KMS-11 (cell line): ENCODE measurements at regions not wholly inside any gene's neighbourhood (a gene's known extent, or its start where the extent isn't known, plus 50 kb on each side); places are given as distances from the start of the nearest gene placed in this dataset.
A peak's percentile ranks its signal among the peaks of the same experiment; 100 is the strongest.

ENCODE experiments used
- H2AFZ ChIP-seq: fragments of 200-600 bp; sonication (generic); 2 replicates; pipeline ENCODE4 v1.6.1; 2016; ENCODE audit warnings: antibody characterized with exemption, mixed run types, low read depth
- H3K27ac ChIP-seq: fragments of 200-600 bp; sonication (generic); 2 replicates; pipeline ENCODE4 v1.6.1; 2016; ENCODE audit warnings: mild to moderate bottlenecking, mixed run types
- H3K27me3 ChIP-seq: fragments of 200-600 bp; sonication (generic); 2 replicates; pipeline ENCODE4 v1.6.1; 2017; ENCODE audit warnings: mild to moderate bottlenecking, low read depth, mixed run types, moderate library complexity; ENCODE audit not compliant: insufficient read depth
- H3K36me3 ChIP-seq: fragments of 200-600 bp; sonication (generic); 2 replicates; pipeline ENCODE4 v1.6.1; 2017; ENCODE audit warnings: mild to moderate bottlenecking, mixed run types; ENCODE audit not compliant: insufficient read depth
- H3K4me1 ChIP-seq: fragments of 200-600 bp; sonication (generic); 2 replicates; pipeline ENCODE4 v1.6.1; 2016; ENCODE audit warnings: mild to moderate bottlenecking, low read depth, mixed run types; ENCODE audit not compliant: poor library complexity, severe bottlenecking
- H3K4me2 ChIP-seq: fragments of 200-600 bp; sonication (generic); 2 replicates; pipeline ENCODE4 v1.7.0; 2016; ENCODE audit warnings: mild to moderate bottlenecking, mixed run types
- H3K4me3 ChIP-seq: fragments of 200-600 bp; sonication (generic); IDR thresholded peaks from 2 replicates; pipeline ENCODE4 v1.6.1; 2017; ENCODE audit warnings: low read depth, low read length, mixed read lengths; ENCODE audit not compliant: insufficient read depth
- H3K79me2 ChIP-seq: fragments of 200-600 bp; sonication (generic); 2 replicates; pipeline ENCODE4 v1.6.1; 2016; ENCODE audit warnings: low read depth, mixed run types; ENCODE audit not compliant: insufficient read depth
- H3K9ac ChIP-seq: fragments of 200-600 bp; sonication (generic); 2 replicates; pipeline ENCODE4 v1.6.1; 2016; ENCODE audit warnings: mild to moderate bottlenecking, mixed run types
- H4K20me1 ChIP-seq: fragments of 200-600 bp; sonication (generic); 2 replicates; pipeline ENCODE4 v1.6.1; 2016; ENCODE audit warnings: mild to moderate bottlenecking, mixed run types; ENCODE audit not compliant: insufficient read depth
- TF ChIP-seq, protein P1 (sequence below): fragments of 200-600 bp; sonication (generic); conservative IDR thresholded peaks from 2 replicates; pipeline ENCODE4 v1.6.1; 2017; ENCODE audit warnings: low read depth, mild to moderate bottlenecking, antibody characterized with exemption, low read length, moderate library complexity, mixed read lengths

DNA sequence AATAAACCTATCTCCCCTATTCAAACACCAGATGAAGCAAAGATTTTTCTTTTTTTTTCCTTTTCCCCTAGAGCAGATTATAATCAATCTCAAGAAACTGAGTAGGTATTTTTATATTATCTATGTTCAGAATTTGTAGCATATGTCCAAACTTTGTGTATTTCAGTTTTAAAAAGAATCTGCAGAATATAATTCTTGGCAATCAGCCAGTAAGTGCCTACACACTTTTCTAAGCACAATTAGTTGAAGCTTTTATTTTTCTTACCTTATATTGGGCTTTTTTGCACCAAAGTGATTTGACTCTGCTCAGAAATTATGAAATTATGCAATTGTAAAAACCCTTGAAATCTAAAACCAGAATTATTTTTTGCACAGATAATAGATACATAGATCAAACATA lies 315.8 kb upstream of the PHF14 start:
- H3K4me1 ChIP-seq = peaks cover 18% of the 10 kb centered on the region
- TF ChIP-seq, protein P1, sequence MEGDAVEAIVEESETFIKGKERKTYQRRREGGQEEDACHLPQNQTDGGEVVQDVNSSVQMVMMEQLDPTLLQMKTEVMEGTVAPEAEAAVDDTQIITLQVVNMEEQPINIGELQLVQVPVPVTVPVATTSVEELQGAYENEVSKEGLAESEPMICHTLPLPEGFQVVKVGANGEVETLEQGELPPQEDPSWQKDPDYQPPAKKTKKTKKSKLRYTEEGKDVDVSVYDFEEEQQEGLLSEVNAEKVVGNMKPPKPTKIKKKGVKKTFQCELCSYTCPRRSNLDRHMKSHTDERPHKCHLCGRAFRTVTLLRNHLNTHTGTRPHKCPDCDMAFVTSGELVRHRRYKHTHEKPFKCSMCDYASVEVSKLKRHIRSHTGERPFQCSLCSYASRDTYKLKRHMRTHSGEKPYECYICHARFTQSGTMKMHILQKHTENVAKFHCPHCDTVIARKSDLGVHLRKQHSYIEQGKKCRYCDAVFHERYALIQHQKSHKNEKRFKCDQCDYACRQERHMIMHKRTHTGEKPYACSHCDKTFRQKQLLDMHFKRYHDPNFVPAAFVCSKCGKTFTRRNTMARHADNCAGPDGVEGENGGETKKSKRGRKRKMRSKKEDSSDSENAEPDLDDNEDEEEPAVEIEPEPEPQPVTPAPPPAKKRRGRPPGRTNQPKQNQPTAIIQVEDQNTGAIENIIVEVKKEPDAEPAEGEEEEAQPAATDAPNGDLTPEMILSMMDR = no peak
- no peak overlapping the region for H3K4me2 ChIP-seq

GRCh38 chr7:10662491-10662890 lies 311.2 kb upstream of the PHF14 start:
- H3K79me2 ChIP-seq = no peaks in the 10 kb centered on the region
- peak overlapping the region; percentile 49 for H3K9ac ChIP-seq
- H3K36me3 ChIP-seq = no peaks in the 10 kb centered on the region
- no peak overlapping the region for H3K4me3 ChIP-seq
- H2AFZ ChIP-seq = peak overlapping the region; percentile 71
- H3K4me1 ChIP-seq = peaks cover 39% of the 10 kb centered on the region
- H3K27ac ChIP-seq = peak overlapping the region; percentile 90
- H4K20me1 ChIP-seq = no peaks in the 10 kb centered on the region
- H3K27me3 ChIP-seq = no peaks in the 10 kb centered on the region
- TF ChIP-seq, protein P1 = no peak
- H3K4me2 ChIP-seq = peak overlapping the region; percentile 46

More for the DNA sequence above, 315.8 kb upstream of the PHF14 start:
- Histone ChIP-seq H3K79me2 (no peaks in the 10 kb centered on the region), H3K36me3 (no peaks in the 10 kb centered on the region), H2AFZ (no peak overlapping the region), H3K27ac (no peak overlapping the region), H3K9ac (no peak overlapping the region), H4K20me1 (no peaks in the 10 kb centered on the region), H3K4me3 (no peak overlapping the region), H3K27me3 (no peaks in the 10 kb centered on the region)

- TF ChIP-seq, protein P1 = no peak
- H2AFZ ChIP-seq = peak overlapping the region; percentile 71
- no peak overlapping the region for H3K4me3 ChIP-seq
Measured at GRCh38 chr7:10662982-10663884, 310.4 kb upstream of the PHF14 start.

GRCh38 chr7:10672186-10672585 lies 301.5 kb upstream of the PHF14 start:
- H3K27me3 ChIP-seq = no peaks in the 10 kb centered on the region
- H3K79me2 ChIP-seq = no peaks in the 10 kb centered on the region
- H3K27ac ChIP-seq = no peak overlapping the region
- TF ChIP-seq, protein P1 = no peak
- no peak overlapping the region for H2AFZ ChIP-seq
- H3K4me3 ChIP-seq = no peak overlapping the region
- H3K9ac ChIP-seq = no peak overlapping the region
- H3K4me2 ChIP-seq = no peak overlapping the region
- no peaks in the 10 kb centered on the region for H3K36me3 ChIP-seq
- no peaks in the 10 kb centered on the region for H4K20me1 ChIP-seq
- H3K4me1 ChIP-seq = no peaks in the 10 kb centered on the region

More at GRCh38 chr7:10662982-10663884, 310.4 kb upstream of the PHF14 start:
- H3K4me1 ChIP-seq = peaks cover 39% of the 10 kb centered on the region
- no peaks in the 10 kb centered on the region for H4K20me1 ChIP-seq
- no peaks in the 10 kb centered on the region for H3K79me2 ChIP-seq
- H3K4me2 ChIP-seq = peak overlapping the region; percentile 46
- no peaks in the 10 kb centered on the region for H3K36me3 ChIP-seq
- H3K9ac ChIP-seq = peak overlapping the region; percentile 49
- H3K27me3 ChIP-seq = no peaks in the 10 kb centered on the region
- peak overlapping the region; percentile 90 for H3K27ac ChIP-seq
